Pancreas (tissue), 10 donors: ENCODE measurements at regions not wholly inside any gene's neighbourhood (a gene's known extent, or its start where the extent isn't known, plus 50 kb on each side); places are given as distances from the start of the nearest gene placed in this dataset.
A peak's percentile ranks its signal among the peaks of the same experiment; 100 is the strongest.

ENCODE experiments used
- ATAC-seq, 4 donors: fragments of 200-7000 bp; cut with Tn5 transposase; one replicate each; pipeline versions ENCODE4 v1.8.0 to v1.9.1; 2020; ENCODE audit warnings: mild to moderate bottlenecking in 4 of 4, moderate library complexity in 4 of 4
- DNase-seq, 6 donors: peaks; one replicate each; pipeline ENCODE4 v3.0.0-alpha.2; 2020
- FAIRE-seq: peaks from 2 replicates; lab custom pipeline; 2012; peaks lifted over from hg19 to GRCh38; lab: Jason Lieb, UNC
- H3K27ac ChIP-seq, 4 donors: fragments of 200-600 bp; sonication (generic); 1 replicate in 3 of 4; 2 replicates in 1 of 4; pipeline versions ENCODE4 v1.5.0 to v1.8.0; 2020
- H3K27me3 ChIP-seq, 4 donors: fragments of 200-600 bp; one replicate each; pipeline ENCODE4 v1.8.0; 2021
- H3K36me3 ChIP-seq, 3 donors: fragments of 200-600 bp; sonication (generic) in 1 of 3; one replicate each; pipeline versions ENCODE4 v1.5.0 to v1.8.0; 2020 to 2021
- H3K4me1 ChIP-seq, 3 donors: fragments of 200-600 bp; one replicate each; pipeline ENCODE4 v1.8.0; 2021
- H3K4me3 ChIP-seq, 4 donors: fragments of 200-600 bp; sonication (generic) in 2 of 4; one replicate each; pipeline versions ENCODE4 v1.5.0 to v1.8.0; 2020 to 2021
- H3K9me3 ChIP-seq, 4 donors: fragments of 200-600 bp; one replicate each; pipeline ENCODE4 v1.8.0; 2021
- WGBS, 2 donors: extraction: QIAGEN DNeasy Blood & Tissue Kit; methylation state at CpG; one replicate each; pipeline ENCODE4 v1.1.7; 2013; 5-methylcytosine and 5-hydroxymethylcytosine counted together
- intact Hi-C, 3 donors: fragments of 100-400 bp; cut with DNase I; formaldehyde crosslinking; loops; one replicate each; pipeline versions ENCODE4 v1.11.1 to v1.14.2; 2022
- TF ChIP-seq, protein P1 (sequence below), 4 donors: fragments of 200-600 bp; sonication (generic) in 3 of 4; IDR thresholded peaks; one replicate each; pipeline versions ENCODE4 v1.5.0 to v1.8.0; 2021; ENCODE audit warnings: antibody characterized with exemption in 4 of 4
- donor health status: healthy with polysubstance abuse.
- donor health status: DM: no; HTN: no; CAD: no; lungs with moderate emphysema.
- donor health status: DM: no; HTN: no; CAD: no.
- donor health status: control.
- donor health status: control.
- donor health status: Bipolar disorder and iron deficiency.
- donor health status: DM: yes; HTN: yes; CAD: no.
- donor health status: DM: no; HTN: no; CAD: no.
- donor health status: DM: no; HTN: no; CAD: no.
- donor health status: DM: yes; HTN: yes; CAD: no.

DNA sequence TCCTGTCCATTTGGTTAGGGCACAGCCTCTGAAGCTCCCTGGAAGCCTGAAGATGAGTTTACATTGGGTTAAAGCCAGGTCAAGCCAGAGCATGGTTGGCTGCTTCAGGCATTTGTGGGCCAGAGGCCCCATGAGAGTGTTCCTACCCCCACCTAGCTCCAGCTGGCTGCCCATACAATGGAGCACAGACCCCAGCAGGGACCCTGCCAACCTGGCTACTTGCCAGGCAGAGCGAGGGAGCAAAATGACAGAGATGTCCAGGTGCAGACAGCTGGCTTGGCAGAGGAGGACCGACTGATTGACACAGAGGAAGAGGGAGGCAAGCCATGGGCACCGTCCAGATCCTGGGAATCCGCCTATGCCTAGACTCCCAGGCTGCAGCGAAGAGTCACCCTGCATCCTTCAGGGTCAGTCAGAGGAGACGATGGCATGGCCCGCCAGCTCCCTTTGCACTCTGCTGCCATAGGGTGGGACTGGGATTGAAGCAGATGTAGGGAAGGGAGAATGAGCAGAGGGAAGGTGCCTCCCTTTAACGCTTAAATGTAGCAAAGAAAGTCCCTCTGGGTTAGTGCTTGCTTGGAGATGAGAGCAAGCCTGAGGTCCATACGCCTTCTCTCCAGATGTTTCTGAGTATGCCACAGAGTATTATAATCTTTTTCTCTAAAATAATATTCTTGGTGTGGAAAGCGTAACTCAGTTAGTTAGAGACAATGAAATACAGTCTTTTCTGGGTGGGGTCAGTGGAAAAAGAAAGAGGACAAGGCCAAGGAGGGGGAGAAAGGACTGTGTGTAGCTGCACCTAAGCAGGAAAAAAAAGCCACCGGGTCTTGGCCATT lies 77.6 kb upstream of the FYN start:
- TF ChIP-seq, protein P1, sequence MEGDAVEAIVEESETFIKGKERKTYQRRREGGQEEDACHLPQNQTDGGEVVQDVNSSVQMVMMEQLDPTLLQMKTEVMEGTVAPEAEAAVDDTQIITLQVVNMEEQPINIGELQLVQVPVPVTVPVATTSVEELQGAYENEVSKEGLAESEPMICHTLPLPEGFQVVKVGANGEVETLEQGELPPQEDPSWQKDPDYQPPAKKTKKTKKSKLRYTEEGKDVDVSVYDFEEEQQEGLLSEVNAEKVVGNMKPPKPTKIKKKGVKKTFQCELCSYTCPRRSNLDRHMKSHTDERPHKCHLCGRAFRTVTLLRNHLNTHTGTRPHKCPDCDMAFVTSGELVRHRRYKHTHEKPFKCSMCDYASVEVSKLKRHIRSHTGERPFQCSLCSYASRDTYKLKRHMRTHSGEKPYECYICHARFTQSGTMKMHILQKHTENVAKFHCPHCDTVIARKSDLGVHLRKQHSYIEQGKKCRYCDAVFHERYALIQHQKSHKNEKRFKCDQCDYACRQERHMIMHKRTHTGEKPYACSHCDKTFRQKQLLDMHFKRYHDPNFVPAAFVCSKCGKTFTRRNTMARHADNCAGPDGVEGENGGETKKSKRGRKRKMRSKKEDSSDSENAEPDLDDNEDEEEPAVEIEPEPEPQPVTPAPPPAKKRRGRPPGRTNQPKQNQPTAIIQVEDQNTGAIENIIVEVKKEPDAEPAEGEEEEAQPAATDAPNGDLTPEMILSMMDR (IDR thresholded peaks at IDR 0.05), result no peak
- Histone ChIP-seq H3K36me3 (no peaks in the 10 kb centered on the region), H3K4me3 (no peak overlapping the region), H3K4me1 (no peaks in the 10 kb centered on the region), H3K9me3 (no peaks in the 10 kb centered on the region), H3K27ac (no peak overlapping the region), H3K27me3 (no peaks in the 10 kb centered on the region)
- FAIRE-seq, result no peak
- 79 to 81% methylated on average over 11 of the region's 11 CpGs for WGBS, 2 donors
- DNase-seq, result peak in 2 of 6 donors; percentile 29 to 50
- intact Hi-C loops, result no loop called here
- peak in 2 of 4 donors; percentile 44 to 61 for ATAC-seq

DNA sequence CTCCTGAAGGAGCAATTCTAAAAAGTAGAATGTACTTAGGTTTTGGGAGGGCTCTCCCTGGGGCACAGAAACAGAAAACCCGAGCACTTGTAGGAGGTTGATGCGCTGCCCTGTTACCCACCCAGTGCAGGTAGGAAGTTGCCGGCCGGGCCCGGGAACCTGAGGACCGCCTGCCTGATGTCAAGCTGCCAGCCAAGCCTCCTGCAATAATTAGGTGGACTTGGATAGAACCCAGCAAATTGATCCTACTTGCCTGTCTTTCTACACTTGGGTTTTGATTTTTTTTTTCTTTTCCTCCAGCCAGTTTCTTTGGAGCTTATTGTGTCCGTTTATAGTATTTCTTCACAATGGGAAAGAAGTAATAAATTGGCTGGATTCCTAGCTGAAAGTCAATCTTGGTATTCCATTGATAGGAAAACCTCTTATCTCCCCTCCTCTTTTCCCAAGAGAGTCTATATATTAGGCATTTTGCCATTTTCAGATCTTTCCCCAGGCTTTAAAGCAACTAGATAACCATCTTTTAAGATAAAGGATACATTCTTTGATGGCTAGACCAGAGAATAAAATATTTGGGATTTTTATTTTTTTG lies 78.3 kb upstream of the FYN start:
- no peaks in the 10 kb centered on the region for H3K9me3 ChIP-seq
- no peak for FAIRE-seq
- no peak overlapping the region for H3K27ac ChIP-seq
- H3K27me3 ChIP-seq, result no peaks in the 10 kb centered on the region
- TF ChIP-seq, protein P1 (IDR thresholded peaks at IDR 0.05), result no peak
- DNase-seq, result no peak
- H3K4me1 ChIP-seq, result no peaks in the 10 kb centered on the region
- 62 to 69% methylated on average over 7 of the region's 7 CpGs for WGBS, 2 donors
- no peak overlapping the region for H3K4me3 ChIP-seq
- no peak for ATAC-seq
- no peaks in the 10 kb centered on the region for H3K36me3 ChIP-seq
- intact Hi-C loops, result no loop called here

DNA sequence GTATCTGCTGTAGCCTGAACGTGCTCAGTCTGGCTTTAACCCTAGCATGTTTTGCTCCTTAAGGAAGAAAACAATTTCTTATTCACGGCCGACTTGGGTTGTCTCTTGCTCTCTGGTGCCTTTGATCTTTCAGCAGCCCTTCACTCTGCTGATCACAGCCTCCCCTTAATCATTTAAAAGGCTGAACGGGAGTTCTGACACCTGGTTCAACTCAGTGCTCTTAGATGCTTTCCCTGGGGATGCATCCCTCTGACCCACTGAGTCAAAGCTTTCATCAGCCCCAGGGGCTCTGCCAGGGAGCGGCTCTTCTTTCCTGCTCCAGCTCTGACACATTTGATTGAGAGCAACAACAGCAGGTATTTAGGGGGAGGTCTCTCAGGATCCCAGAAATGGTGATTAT lies 79.0 kb upstream of the FYN start:
- FAIRE-seq (no peak), ATAC-seq (no peak), DNase-seq (no peak)
- no peak overlapping the region for H3K27ac ChIP-seq
- no peaks in the 10 kb centered on the region for H3K36me3 ChIP-seq
- H3K4me3 ChIP-seq, result no peak overlapping the region
- intact Hi-C loops, result no loop called here
- WGBS, 2 donors, result 45 to 53% methylated on average over 5 of the region's 5 CpGs
- TF ChIP-seq, protein P1 (IDR thresholded peaks at IDR 0.05), result no peak
- H3K9me3 ChIP-seq, result no peaks in the 10 kb centered on the region
- no peaks in the 10 kb centered on the region for H3K27me3 ChIP-seq
- H3K4me1 ChIP-seq, result no peaks in the 10 kb centered on the region

DNA sequence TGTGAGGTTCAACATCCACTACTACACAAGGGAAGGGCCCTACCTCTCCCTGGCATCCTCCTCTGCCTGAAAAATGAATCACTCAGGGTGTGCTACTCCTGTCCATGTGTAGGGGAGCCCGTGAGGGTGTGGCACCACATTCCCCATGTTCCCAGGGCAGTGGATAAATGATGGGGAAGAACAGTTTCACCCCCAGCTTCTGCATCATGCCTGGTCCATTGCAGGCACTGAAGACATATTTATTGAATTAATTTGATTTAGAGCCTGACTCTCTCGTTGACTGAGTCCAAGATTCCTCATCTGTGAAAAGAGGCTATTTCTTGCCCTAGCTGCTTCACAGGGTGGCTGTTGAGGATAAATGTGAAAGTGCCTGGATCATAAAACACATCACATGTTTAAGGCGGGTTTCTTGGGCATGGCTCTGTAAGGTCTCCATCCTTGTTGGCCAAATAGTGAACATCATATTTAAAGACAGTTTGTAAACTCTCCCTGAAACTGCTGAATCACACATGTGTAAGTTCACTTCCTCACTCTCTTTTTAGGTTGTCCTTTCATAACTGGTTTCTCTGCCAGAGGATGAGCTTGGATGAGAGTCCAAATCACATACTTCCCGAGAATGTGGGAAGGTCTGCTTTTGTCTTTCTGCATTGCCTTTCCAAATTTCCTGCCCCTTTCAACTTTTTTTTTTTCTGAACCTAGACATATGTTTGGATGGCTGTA lies 79.7 kb upstream of the FYN start:
- intact Hi-C loops, result no loop called here
- no peak for FAIRE-seq
- 61 to 80% methylated on average over 4 of the region's 4 CpGs for WGBS, 2 donors
- ATAC-seq, result peak in 1 of 4 donors; percentile 19
- TF ChIP-seq, protein P1 (IDR thresholded peaks at IDR 0.05), result no peak
- Histone ChIP-seq H3K4me3 (no peak overlapping the region), H3K9me3 (no peaks in the 10 kb centered on the region), H3K36me3 (no peaks in the 10 kb centered on the region), H3K4me1 (no peaks in the 10 kb centered on the region), H3K27ac (no peak overlapping the region), H3K27me3 (no peaks in the 10 kb centered on the region)
- no peak for DNase-seq
